IPS-18a (cell line): ENCODE measurements at regions not wholly inside any gene's neighbourhood (a gene's known extent, or its start where the extent isn't known, plus 50 kb on each side); places are given as distances from the start of the nearest gene placed in this dataset.

Experiments used
- H3K27ac ChIP-seq: one replicate; pipeline ENCODE4 v1.5.1; 2013; ENCODE audit warnings: low read length
- H3K27me3 ChIP-seq: one replicate; pipeline ENCODE4 v1.6.1; 2013; ENCODE audit warnings: mild to moderate bottlenecking, low read length; ENCODE audit not compliant: control insufficient read depth, insufficient read depth
- H3K36me3 ChIP-seq: one replicate; pipeline ENCODE4 v1.6.1; 2013; ENCODE audit warnings: low read depth, low read length; ENCODE audit not compliant: control insufficient read depth
- H3K4me1 ChIP-seq: one replicate; pipeline ENCODE4 v1.6.1; 2013; ENCODE audit warnings: low read depth, low read length; ENCODE audit not compliant: control insufficient read depth
- H3K4me3 ChIP-seq: one replicate; pipeline ENCODE4 v1.5.1; 2013; ENCODE audit warnings: low read length
- H3K9ac ChIP-seq: one replicate; pipeline ENCODE4 v1.6.1; 2013; ENCODE audit warnings: mild to moderate bottlenecking, low read length, moderate library complexity
- H3K9me3 ChIP-seq: one replicate; pipeline ENCODE4 v1.6.1; 2013; ENCODE audit warnings: low read depth, low read length; ENCODE audit not compliant: control insufficient read depth

DNA sequence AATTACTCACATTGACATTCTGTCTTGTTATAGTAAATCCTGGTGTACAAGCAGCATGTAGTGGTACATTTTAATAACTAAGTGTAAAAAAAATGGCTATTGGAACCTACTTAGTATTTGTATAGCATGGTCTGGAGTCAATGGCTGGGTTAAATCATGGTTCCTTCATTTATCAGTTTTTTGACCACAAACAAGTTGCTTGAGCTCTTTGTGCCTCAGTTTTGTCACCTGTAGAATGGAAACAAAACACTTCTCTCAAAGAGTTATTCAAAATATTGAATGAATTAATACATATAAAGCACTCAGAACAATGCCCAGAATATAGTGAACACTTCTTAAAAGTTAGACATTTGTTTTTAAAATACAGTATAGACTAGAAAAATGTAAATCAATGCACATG, 93.2 kb upstream of the HS3ST5 start:
- Histone ChIP-seq H3K27me3 (no peaks in the 10 kb centered on the region), H3K4me3 (no peak overlapping the region), H3K4me1 (peaks cover 23% of the 10 kb centered on the region), H3K27ac (no peak overlapping the region), H3K36me3 (no peaks in the 10 kb centered on the region), H3K9me3 (no peaks in the 10 kb centered on the region), H3K9ac (no peak overlapping the region)

DNA sequence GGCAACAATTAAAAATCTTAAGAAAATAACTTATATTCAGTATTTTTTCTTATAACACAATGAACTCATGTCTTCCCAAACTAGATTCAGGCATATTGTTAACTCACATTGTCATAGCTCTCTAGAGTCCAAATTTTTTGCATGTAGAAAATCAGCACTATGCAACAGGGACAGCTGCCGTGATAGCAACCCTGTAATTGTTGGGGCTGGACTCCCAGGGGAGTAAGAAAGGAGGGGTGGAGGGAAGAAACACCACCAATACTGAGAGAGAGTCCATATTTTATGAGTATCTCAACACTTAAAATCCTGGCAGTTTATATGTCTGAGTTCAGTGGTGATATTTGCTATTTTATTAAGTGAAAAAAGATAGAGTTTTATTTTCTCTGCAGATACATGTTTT, 89.6 kb upstream of the HS3ST5 start:
- H3K4me3 ChIP-seq = no peak overlapping the region
- peaks cover 46% of the 10 kb centered on the region for H3K4me1 ChIP-seq
- H3K27me3 ChIP-seq = no peaks in the 10 kb centered on the region
- H3K9me3 ChIP-seq = no peaks in the 10 kb centered on the region
- H3K36me3 ChIP-seq = no peaks in the 10 kb centered on the region
- H3K27ac ChIP-seq = no peak overlapping the region
- H3K9ac ChIP-seq = no peak overlapping the region

DNA sequence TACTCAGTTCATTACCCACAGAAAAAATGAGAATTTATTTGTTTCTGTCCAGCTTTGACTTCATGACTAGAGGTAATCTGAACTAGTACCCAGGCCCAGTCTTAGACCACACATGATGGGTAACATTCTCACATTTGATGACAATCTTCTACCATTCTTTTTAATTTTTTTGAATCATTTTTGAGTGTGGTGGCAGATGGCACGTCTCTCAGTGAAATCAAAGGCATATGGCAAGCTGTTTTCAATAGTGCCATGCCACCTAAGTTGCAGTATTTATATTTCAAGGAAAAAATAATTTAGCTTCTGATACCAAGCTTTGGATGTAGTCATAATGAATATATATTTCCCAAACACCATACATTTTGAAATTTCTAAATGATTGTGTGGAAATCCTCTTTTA, 88.8 kb upstream of the HS3ST5 start:
- Histone ChIP-seq H3K27me3 (no peaks in the 10 kb centered on the region), H3K9me3 (no peaks in the 10 kb centered on the region), H3K4me1 (peaks cover 42% of the 10 kb centered on the region), H3K36me3 (no peaks in the 10 kb centered on the region), H3K4me3 (no peak overlapping the region), H3K27ac (no peak overlapping the region), H3K9ac (no peak overlapping the region)

DNA sequence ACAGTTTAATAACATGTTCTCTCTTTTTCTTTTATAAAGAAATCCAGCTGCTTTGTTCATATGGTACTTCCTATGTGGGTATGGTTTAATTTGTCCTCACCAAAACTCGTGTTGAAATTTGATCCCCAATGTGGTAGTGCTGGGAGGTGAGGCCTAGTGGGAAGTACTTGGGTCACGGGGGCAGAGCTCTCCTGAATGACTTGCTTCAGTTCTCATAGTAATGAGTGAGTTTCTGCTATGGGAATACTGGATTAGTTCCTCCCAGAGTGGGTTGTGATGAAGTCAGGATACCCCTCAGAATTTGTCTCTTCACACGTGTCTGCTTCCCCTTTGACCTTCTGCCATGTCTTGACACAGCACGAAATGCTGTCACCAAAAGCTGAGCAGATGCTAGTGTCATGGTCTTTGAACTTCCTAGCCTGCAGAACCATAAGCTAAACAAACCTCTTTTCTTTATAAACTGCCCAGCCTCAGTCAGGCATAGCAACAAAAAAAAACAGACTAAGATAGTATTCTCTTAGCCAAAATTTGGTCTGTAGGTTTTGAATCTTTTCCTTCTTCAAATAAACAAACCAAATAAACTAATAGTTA, 87.8 kb upstream of the HS3ST5 start:
- peak overlapping the region; percentile 17 for H3K27ac ChIP-seq
- H3K4me3 ChIP-seq = no peak overlapping the region
- peaks cover 38% of the 10 kb centered on the region for H3K4me1 ChIP-seq
- no peaks in the 10 kb centered on the region for H3K36me3 ChIP-seq
- H3K27me3 ChIP-seq = no peaks in the 10 kb centered on the region
- no peak overlapping the region for H3K9ac ChIP-seq
- H3K9me3 ChIP-seq = no peaks in the 10 kb centered on the region

DNA sequence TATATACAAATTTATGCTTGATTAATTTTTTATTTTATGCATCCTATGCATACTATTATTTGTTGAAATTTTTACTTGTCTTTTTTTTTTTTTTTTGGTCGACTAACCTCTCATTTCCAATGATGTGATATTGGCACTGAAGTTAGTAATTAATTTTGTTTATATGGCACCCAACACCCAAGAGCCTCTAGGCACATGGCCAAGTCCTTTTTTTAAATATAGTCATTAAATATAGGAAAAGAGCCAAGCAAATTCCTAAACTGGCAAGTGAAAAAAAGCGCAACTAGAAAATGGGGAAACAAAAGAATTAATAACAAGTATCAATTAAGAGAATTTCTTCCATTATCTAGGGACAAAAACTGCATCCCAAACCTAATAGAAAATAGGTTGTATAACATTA, 85.5 kb upstream of the HS3ST5 start:
- Histone ChIP-seq H3K4me1 (peaks cover 37% of the 10 kb centered on the region), H3K36me3 (no peaks in the 10 kb centered on the region), H3K9ac (peak overlapping the region; percentile 51), H3K4me3 (peak overlapping the region; percentile 77), H3K27me3 (no peaks in the 10 kb centered on the region), H3K9me3 (no peaks in the 10 kb centered on the region), H3K27ac (peak overlapping the region; percentile 32)

DNA sequence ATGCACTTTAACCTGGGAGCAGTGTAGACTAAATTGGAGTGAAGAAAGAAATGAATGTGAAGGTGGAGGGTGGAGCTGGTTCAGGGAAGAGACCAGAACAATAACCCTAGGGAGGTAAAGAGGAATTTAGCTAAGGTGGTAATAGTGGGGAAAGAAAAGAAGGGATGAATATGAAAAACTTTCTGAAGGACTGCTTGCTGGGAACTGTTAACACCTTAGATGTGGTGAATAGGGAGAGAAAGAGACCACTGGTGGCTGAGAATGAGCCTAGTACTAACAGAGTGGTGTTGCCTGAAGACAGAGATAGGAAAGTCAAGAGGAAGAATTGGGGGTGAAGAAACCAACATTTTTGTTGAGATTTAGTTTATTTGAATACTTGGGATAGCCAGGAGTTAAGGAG, 78.4 kb upstream of the HS3ST5 start:
- Histone ChIP-seq H3K27me3 (no peaks in the 10 kb centered on the region), H3K4me3 (peak overlapping the region; percentile 45), H3K27ac (no peak overlapping the region), H3K9ac (peak overlapping the region; percentile 33), H3K36me3 (peaks cover 13% of the 10 kb centered on the region), H3K9me3 (no peaks in the 10 kb centered on the region), H3K4me1 (peaks cover 30% of the 10 kb centered on the region)

DNA sequence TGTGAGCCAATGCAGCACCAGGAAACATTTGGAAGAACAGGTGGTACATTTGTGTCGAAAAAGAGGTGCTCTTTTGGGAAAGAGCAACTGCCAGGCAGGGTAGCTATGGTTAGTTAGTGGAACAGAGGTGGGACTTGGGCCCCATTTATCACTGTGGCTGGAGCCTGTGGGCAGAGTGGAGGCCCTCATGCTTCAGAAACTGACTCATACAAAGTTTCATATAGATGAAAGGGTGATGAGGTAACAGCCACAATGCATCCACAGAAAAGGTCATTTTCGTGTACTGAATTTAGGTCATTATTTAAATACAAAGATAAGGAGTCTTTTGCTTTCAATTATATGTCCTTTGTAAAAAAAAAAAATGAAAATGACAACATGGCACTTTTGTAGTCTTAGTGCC, 76.4 kb upstream of the HS3ST5 start:
- Histone ChIP-seq H3K27ac (no peak overlapping the region), H3K4me1 (peaks cover 30% of the 10 kb centered on the region), H3K9me3 (no peaks in the 10 kb centered on the region), H3K36me3 (peaks cover 13% of the 10 kb centered on the region), H3K4me3 (peak overlapping the region; percentile 11), H3K27me3 (no peaks in the 10 kb centered on the region), H3K9ac (no peak overlapping the region)

DNA sequence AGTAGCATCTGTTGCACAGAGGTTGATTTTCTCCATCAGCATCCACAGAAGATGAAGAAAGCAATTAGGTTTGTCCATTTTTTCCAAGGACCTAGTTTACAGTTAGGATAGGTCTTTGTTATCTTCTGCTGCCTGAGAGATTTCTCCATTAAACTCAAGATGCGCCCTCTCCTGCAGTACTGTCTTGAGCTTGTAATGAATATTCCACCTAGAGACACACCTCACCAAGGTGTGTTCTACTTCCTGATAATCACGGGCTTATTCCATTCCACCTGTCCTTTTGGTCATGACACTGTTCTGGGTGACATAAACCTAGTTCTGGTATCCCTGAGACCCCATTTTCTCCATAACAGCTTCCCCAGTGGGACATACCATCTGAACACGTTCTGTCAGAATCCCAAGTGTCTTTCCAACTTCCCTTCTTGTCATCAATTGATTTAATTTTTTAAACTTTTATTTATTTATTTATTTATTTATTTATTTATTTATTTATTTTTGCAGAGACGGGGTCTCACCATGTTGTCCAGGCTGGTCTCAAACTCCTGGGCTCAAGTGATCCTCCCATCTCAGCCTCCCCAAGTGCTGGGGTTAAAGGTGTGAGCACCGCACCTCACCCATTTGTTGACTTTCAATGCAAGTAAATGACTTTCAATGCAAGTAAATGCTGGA, 75.6 kb upstream of the HS3ST5 start:
- Histone ChIP-seq H3K4me1 (peaks cover 30% of the 10 kb centered on the region), H3K4me3 (peak overlapping the region; percentile 11), H3K9me3 (no peaks in the 10 kb centered on the region), H3K9ac (no peak overlapping the region), H3K27ac (no peak overlapping the region), H3K36me3 (peaks cover 13% of the 10 kb centered on the region), H3K27me3 (no peaks in the 10 kb centered on the region)

DNA sequence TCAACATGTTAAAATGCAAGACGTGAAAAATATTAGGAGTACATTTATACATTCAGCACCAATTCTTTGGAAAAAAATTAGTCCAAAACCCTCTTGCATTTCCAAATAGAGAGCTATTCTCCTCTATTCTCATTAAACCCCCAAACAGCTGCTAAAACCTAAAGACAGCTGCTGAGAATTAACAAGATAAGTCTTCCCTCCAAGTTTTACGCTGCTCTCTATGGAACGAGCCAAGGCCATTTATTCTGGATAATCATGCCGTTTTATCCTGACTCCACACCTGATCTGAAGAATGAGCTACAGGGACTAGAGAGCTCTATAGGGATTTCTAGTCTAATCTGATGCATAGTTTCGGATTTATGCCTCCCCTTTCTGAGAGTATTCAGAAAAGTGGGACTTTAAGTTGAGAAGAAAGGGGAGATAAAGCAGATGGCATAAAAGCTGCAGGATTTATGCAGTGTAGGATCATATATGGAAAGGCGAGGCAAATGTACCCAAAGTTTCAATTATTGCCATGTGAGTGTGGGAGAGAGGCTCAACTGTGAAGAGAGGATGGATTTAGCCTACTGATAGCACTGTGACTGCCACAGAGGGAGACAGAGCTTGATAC, 64.7 kb upstream of the HS3ST5 start:
- H3K27ac ChIP-seq = no peak overlapping the region
- H3K9ac ChIP-seq = no peak overlapping the region
- H3K4me3 ChIP-seq = no peak overlapping the region
- no peaks in the 10 kb centered on the region for H3K9me3 ChIP-seq
- H3K27me3 ChIP-seq = no peaks in the 10 kb centered on the region
- peaks cover 12% of the 10 kb centered on the region for H3K36me3 ChIP-seq
- H3K4me1 ChIP-seq = peaks cover 23% of the 10 kb centered on the region

DNA sequence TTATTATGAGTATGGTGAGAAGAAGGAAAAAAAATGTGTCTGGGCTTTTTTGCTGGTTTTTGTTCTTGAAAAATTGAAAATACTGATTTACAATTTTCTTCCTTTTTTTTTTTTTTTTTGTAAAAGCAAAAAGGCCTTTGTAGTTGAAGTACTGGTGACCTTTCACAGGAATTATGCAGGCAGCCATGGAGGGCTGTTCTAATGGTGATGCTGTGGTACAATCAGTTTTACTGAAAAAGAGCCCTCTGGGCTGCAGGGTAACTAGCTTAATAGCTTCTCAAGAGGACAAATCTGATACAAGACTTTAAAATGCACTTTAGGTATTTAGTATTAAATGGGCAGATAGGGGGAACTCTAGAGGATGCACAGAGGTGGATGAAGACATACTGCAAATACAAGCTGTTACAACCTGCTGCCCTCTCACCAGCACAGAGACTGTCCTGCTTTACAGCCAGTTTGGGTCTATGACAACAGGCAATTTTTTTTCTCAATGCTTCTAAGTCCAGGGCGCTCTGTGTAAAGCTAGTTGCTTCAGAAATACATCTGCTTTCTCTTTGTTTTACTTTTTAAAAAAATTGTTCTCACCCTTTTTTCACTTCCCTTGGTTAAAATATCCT, 61.6 kb upstream of the HS3ST5 start:
- Histone ChIP-seq H3K9me3 (no peaks in the 10 kb centered on the region), H3K27ac (no peak overlapping the region), H3K9ac (no peak overlapping the region), H3K36me3 (peaks cover 11% of the 10 kb centered on the region), H3K27me3 (no peaks in the 10 kb centered on the region), H3K4me3 (no peak overlapping the region), H3K4me1 (peaks cover 18% of the 10 kb centered on the region)

DNA sequence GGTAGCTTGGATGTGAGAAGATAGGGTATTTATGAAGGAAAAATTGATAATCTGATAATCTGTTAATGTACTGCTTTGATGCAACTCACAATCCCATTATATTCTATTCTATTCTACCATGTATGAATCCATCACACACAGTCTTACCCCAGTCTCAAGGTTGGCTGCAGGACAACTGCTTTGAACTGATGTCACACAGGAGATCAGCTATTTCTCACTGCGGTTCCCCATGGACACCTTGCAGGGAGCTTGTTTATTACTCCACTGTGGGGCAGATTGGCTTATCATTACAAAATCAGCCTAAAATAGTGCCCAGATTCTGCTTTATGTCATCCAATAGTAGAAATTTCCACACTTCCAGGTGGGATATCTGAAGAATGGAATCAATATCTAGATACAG, 61.0 kb upstream of the HS3ST5 start:
- H3K27ac ChIP-seq = no peak overlapping the region
- H3K9me3 ChIP-seq = no peaks in the 10 kb centered on the region
- no peak overlapping the region for H3K9ac ChIP-seq
- no peak overlapping the region for H3K4me3 ChIP-seq
- H3K27me3 ChIP-seq = no peaks in the 10 kb centered on the region
- peaks cover 21% of the 10 kb centered on the region for H3K4me1 ChIP-seq
- peaks cover 5% of the 10 kb centered on the region for H3K36me3 ChIP-seq
